Upper lobe of left lung (tissue), 6 donors: ENCODE measurements at regions not wholly inside any gene's neighbourhood (a gene's known extent, or its start where the extent isn't known, plus 50 kb on each side); places are given as distances from the start of the nearest gene placed in this dataset.
A peak's percentile ranks its signal among the peaks of the same experiment; 100 is the strongest.

Experiments
- ATAC-seq, 2 donors: fragments of 200-7000 bp; cut with Tn5 transposase; one replicate each; pipeline ENCODE4 v1.9.1; 2022; ENCODE audit warnings: mild to moderate bottlenecking in 2 of 2, moderate library complexity in 2 of 2; ENCODE audit not compliant: low FRiP score in 2 of 2
- DNase-seq, 2 donors: peaks; one replicate each; pipeline ENCODE4 v3.0.0-alpha.2; 2019 to 2020
- H3K27ac ChIP-seq, 4 donors: fragments of 200-600 bp; sonication (generic); one replicate each; pipeline ENCODE4 v1.5.1; 2016 to 2019
- H3K27me3 ChIP-seq, 4 donors: fragments of 200-600 bp; sonication (generic); one replicate each; pipeline ENCODE4 v1.5.1; 2017 to 2019
- H3K36me3 ChIP-seq, 4 donors: fragments of 200-600 bp; sonication (generic); one replicate each; pipeline ENCODE4 v1.5.1; 2016 to 2019
- H3K4me1 ChIP-seq, 4 donors: fragments of 200-600 bp; sonication (generic); one replicate each; pipeline ENCODE4 v1.5.1; 2018 to 2019
- H3K4me3 ChIP-seq, 4 donors: fragments of 200-600 bp; sonication (generic); one replicate each; pipeline ENCODE4 v1.5.1; 2017 to 2019; ENCODE audit warnings: mild to moderate bottlenecking in 2 of 4, moderate library complexity in 1 of 4
- H3K9me3 ChIP-seq, 4 donors: fragments of 200-600 bp; sonication (generic); one replicate each; pipeline ENCODE4 v1.5.1; 2018 to 2019
- EP300 ChIP-seq, 4 donors: sonication (generic); formaldehyde crosslinking; IDR thresholded peaks; one replicate each; pipeline ENCODE4 v1.5.1; 2017; ENCODE audit warnings: antibody characterized with exemption in 4 of 4, control low read depth in 2 of 4
- POLR2A ChIP-seq, 4 donors: fragments of 450-650 bp; IDR thresholded peaks; one replicate each; pipeline ENCODE4 v1.5.1; 2016 to 2017; ENCODE audit warnings: antibody characterized with exemption in 4 of 4, mild to moderate bottlenecking in 2 of 4
- POLR2AphosphoS5 ChIP-seq, 2 donors: sonication (generic); formaldehyde crosslinking; IDR thresholded peaks; one replicate each; pipeline ENCODE4 v1.5.1; 2017; ENCODE audit warnings: antibody characterized with exemption in 2 of 2
- WGBS, 2 donors: methylation state at CpG; one replicate each; pipeline ENCODE4 v1.1.5; 2017 to 2018; 5-methylcytosine and 5-hydroxymethylcytosine counted together
- TF ChIP-seq, protein P1 (sequence below), 6 experiments: fragments of 450-650 bp in 4 of 6; fragments of 200-600 bp in 2 of 6; sonication (generic) in 2 of 6; IDR thresholded peaks; one replicate each; pipeline ENCODE4 v1.5.1; 2016 to 2019; ENCODE audit warnings: antibody characterized with exemption in 6 of 6
- donor health status: DM: no; HTN: no; CAD: no; lungs with moderate emphysema.
- donor health status: DM: no; HTN: yes; CAD: no; lungs with severe emphysema.

DNA sequence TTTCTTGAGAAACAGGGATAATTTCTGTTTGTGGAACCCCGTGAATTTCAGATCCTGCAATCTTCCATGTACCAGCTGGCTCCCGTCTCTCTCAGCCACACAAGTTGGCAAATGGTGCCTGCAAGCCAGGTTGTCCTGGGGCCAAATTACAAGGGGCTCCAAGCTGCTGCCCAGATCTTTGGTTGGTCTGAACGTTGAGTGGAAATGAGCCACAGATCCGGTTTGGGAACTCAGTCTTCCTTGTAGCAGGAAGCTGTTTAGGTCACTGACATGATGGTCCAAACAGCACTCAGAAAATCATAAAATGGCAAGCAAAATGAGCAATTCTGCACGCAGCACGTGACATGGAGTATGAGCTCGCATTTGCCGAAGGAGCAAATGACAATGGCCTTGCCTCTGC, 1496.4 kb downstream of the TBC1D22A start:
- Histone ChIP-seq H3K9me3 (no peaks in the 10 kb centered on the region), H3K27me3 (no peaks in the 10 kb centered on the region), H3K4me3 (no peak overlapping the region), H3K27ac (no peak overlapping the region), H3K4me1 (peaks cover 2 to 23% (median 20%) of the 10 kb centered on the region in 4 donors), H3K36me3 (no peaks in the 10 kb centered on the region)
- DNase-seq: no peak
- TF ChIP-seq POLR2A (IDR thresholded peaks at IDR 0.05): no peak
- TF ChIP-seq POLR2AphosphoS5 (IDR thresholded peaks at IDR 0.05): no peak
- TF ChIP-seq EP300 (IDR thresholded peaks at IDR 0.05): no peak
- TF ChIP-seq, protein P1, sequence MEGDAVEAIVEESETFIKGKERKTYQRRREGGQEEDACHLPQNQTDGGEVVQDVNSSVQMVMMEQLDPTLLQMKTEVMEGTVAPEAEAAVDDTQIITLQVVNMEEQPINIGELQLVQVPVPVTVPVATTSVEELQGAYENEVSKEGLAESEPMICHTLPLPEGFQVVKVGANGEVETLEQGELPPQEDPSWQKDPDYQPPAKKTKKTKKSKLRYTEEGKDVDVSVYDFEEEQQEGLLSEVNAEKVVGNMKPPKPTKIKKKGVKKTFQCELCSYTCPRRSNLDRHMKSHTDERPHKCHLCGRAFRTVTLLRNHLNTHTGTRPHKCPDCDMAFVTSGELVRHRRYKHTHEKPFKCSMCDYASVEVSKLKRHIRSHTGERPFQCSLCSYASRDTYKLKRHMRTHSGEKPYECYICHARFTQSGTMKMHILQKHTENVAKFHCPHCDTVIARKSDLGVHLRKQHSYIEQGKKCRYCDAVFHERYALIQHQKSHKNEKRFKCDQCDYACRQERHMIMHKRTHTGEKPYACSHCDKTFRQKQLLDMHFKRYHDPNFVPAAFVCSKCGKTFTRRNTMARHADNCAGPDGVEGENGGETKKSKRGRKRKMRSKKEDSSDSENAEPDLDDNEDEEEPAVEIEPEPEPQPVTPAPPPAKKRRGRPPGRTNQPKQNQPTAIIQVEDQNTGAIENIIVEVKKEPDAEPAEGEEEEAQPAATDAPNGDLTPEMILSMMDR (IDR thresholded peaks at IDR 0.05): no peak
- no peak for ATAC-seq
- 73 to 82% methylated on average over 7 to 8 of the region's 8 CpGs for WGBS, 2 donors

DNA sequence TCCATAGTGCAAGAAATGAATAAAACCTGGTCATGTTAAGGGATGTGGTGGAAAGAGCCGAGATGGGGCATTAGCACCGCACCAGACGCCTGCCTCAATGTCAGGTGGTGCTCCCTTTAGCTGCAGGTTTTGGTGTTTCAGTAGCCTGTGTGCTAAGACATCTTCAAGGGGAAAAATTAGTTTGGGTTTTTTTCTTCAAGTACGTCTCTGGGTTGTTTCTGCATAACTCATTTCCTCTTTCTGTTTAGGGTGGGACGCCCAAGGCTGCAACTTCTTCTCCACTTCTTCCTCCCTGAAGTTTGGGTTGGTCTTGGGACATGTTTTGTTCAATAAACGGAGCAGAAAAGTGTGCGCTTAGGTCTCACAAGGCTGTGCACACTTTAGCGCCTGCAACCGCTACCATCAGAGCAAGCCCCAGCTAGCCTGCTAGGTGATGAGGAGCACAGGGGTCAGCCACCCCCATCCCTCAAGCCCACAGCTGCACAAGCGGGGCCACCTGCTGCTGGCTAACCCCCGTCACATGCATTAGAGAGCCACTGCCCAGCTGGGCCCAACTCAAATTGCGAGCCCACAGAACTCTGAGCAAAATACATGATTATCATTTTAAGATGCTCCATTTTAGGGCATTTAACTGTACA, 1495.7 kb downstream of the TBC1D22A start:
- no peak for DNase-seq
- no peaks in the 10 kb centered on the region for H3K36me3 ChIP-seq
- no peaks in the 10 kb centered on the region for H3K9me3 ChIP-seq
- no peaks in the 10 kb centered on the region for H3K27me3 ChIP-seq
- H3K4me3 ChIP-seq: no peak overlapping the region
- peaks cover 2 to 28% (median 23%) of the 10 kb centered on the region in 4 donors for H3K4me1 ChIP-seq
- no peak overlapping the region for H3K27ac ChIP-seq
- WGBS, 2 donors: 68 to 71% methylated on average over 12 of the region's 12 CpGs
- no peak for ATAC-seq
- TF ChIP-seq EP300 (IDR thresholded peaks at IDR 0.05) (no peak), POLR2A (IDR thresholded peaks at IDR 0.05) (no peak), POLR2AphosphoS5 (IDR thresholded peaks at IDR 0.05) (no peak)
- TF ChIP-seq, protein P1 (IDR thresholded peaks at IDR 0.05): no peak

DNA sequence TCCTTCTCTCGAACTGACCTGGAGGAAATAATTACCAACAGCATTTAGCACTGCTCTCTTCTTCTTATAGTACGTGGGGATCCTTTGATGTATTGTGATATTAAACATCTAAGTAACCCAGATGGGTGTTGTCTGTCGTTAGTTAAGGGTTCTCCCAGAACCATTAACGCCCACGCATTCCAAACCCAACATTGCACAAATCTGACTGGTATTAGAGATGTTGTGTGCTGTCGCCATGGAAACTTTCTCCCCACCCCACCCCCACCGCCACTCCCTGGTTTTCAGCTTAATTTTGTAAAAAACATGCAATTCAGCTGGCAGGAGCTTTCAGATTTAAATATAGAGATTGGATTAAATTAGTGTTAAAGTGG, 1495.2 kb downstream of the TBC1D22A start:
- Histone ChIP-seq H3K27me3 (no peaks in the 10 kb centered on the region), H3K4me1 (peaks cover 2 to 28% (median 23%) of the 10 kb centered on the region in 4 donors), H3K9me3 (no peaks in the 10 kb centered on the region), H3K27ac (no peak overlapping the region), H3K4me3 (no peak overlapping the region), H3K36me3 (no peaks in the 10 kb centered on the region)
- TF ChIP-seq EP300 (IDR thresholded peaks at IDR 0.05) (no peak), POLR2A (IDR thresholded peaks at IDR 0.05) (no peak), POLR2AphosphoS5 (IDR thresholded peaks at IDR 0.05) (no peak)
- TF ChIP-seq, protein P1 (IDR thresholded peaks at IDR 0.05): no peak
- DNase-seq (no peak), ATAC-seq (peak; percentile 4 to 57)
- WGBS, 2 donors: 48 to 52% methylated on average over 7 of the region's 7 CpGs

DNA sequence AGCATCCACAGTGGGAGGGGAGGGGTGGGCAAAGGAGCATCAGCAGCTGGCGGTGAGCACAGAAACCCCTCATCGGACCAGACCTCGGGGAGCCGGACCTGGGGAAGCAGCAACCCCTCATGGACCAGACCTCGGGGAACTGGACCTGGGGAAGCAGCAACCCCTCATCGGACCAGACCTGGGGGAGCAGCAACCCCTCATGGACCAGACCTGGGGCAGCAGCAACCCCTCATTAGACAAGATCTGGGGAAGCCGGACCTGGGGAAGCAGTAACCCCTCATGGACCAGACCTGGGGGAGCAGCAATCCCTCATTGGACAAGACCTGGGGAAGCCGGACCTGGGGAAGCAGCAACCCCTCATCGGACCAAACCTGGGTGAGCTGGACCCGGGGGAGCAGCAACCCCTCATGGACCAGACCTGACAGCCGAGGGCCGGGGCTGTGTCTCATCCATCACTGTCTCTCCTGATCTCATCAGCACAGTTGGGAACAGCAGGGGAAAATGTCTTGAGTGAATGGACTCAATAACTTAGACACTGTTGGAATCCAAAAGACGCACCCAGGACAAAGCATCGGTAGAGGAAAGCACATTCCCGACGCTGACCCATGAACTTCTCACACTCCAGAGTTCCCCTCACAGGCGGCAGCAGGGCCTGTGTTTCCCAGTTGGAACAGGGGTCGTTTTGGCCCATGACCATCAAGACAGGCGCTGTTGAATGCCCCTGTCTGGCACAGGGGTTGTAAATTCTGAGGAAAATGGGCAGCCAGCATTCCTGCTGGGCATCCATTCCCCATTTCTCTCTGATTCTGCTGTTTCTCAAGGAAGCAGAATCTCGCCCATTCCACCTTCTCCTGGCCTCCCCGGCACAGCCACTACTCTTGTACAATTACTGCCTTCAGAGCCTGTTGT, 1494.6 kb downstream of the TBC1D22A start:
- DNase-seq (no peak), ATAC-seq (no peak)
- Histone ChIP-seq H3K27ac (no peak overlapping the region), H3K9me3 (no peaks in the 10 kb centered on the region), H3K4me1 (peaks cover 2 to 28% (median 23%) of the 10 kb centered on the region in 4 donors), H3K27me3 (no peaks in the 10 kb centered on the region), H3K36me3 (no peaks in the 10 kb centered on the region), H3K4me3 (no peak overlapping the region)
- 70 to 73% methylated on average over 13 to 21 of the region's 21 CpGs for WGBS, 2 donors
- no peak for TF ChIP-seq POLR2AphosphoS5 (IDR thresholded peaks at IDR 0.05)
- no peak for TF ChIP-seq EP300 (IDR thresholded peaks at IDR 0.05)
- TF ChIP-seq, protein P1 (IDR thresholded peaks at IDR 0.05): no peak
- TF ChIP-seq POLR2A (IDR thresholded peaks at IDR 0.05): no peak
